ENCODE measurements at regions not wholly inside any gene's neighbourhood (a gene's known extent, or its start where the extent isn't known, plus 50 kb on each side); places are given as distances from the start of the nearest gene placed in this dataset.

DNA sequence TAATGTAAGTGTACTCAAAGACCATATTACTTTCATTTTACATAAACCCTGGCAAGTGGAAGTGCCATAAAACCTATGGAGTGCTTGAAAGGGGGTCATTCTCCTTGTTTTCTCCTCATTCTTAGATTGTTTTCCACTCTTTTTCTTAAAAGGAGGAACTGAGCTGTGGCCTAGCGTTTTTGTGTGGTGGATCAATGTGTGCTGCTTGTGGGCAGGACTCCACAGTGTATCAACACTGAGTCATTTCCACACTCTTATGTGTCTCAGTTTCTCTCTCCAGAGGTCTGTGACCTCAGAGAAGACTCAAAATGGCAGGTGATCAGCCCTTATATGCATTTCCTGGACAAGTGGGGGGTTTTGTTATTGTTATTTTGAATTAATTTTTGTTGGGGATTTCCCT, 516.1 kb upstream of the CDH10 start:
- TF ChIP-seq, protein P1, sequence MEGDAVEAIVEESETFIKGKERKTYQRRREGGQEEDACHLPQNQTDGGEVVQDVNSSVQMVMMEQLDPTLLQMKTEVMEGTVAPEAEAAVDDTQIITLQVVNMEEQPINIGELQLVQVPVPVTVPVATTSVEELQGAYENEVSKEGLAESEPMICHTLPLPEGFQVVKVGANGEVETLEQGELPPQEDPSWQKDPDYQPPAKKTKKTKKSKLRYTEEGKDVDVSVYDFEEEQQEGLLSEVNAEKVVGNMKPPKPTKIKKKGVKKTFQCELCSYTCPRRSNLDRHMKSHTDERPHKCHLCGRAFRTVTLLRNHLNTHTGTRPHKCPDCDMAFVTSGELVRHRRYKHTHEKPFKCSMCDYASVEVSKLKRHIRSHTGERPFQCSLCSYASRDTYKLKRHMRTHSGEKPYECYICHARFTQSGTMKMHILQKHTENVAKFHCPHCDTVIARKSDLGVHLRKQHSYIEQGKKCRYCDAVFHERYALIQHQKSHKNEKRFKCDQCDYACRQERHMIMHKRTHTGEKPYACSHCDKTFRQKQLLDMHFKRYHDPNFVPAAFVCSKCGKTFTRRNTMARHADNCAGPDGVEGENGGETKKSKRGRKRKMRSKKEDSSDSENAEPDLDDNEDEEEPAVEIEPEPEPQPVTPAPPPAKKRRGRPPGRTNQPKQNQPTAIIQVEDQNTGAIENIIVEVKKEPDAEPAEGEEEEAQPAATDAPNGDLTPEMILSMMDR (IDR thresholded peaks at IDR 0.05 in 8 of 11, conservative IDR thresholded peaks at IDR 0.05 in 3 of 11), result no peak
- TF ChIP-seq POLR2AphosphoS5 (IDR thresholded peaks at IDR 0.05), result no peak
- TF ChIP-seq POLR2A (IDR thresholded peaks at IDR 0.05), result no peak
